WERI-Rb-1 (cell line): ENCODE measurements at regions not wholly inside any gene's neighbourhood (a gene's known extent, or its start where the extent isn't known, plus 50 kb on each side); places are given as distances from the start of the nearest gene placed in this dataset.

Experiments
- DNase-seq: peaks from one replicate; pipeline ENCODE4 v3.0.0-alpha.2; 2020
- H3K27ac ChIP-seq: fragments of 250-450 bp; sonication (Bioruptor Pico); 2 replicates; pipeline ENCODE4 v1.5.1; 2020; ENCODE audit warnings: mild to moderate bottlenecking, moderate library complexity
- H3K27me3 ChIP-seq: fragments of 250-450 bp; sonication (Bioruptor Pico); 2 replicates; pipeline ENCODE4 v1.5.1; 2021; ENCODE audit warnings: mild to moderate bottlenecking, low read depth, moderate library complexity; ENCODE audit not compliant: insufficient read depth, severe bottlenecking
- H3K36me3 ChIP-seq: fragments of 250-450 bp; sonication (Bioruptor Pico); 2 replicates; pipeline ENCODE4 v1.5.1; 2020; ENCODE audit warnings: mild to moderate bottlenecking, moderate library complexity
- H3K4me3 ChIP-seq: 2 replicates; pipeline ENCODE4 v1.5.1; 2011; ENCODE audit warnings: low read depth, mild to moderate bottlenecking, control low read depth, low read length
- H3K9me3 ChIP-seq: fragments of 250-450 bp; sonication (Bioruptor Pico); 2 replicates; pipeline ENCODE4 v1.5.1; 2021; ENCODE audit warnings: mild to moderate bottlenecking, moderate library complexity; ENCODE audit not compliant: severe bottlenecking
- TF ChIP-seq, protein P1 (sequence below): IDR thresholded peaks from 2 replicates; pipeline ENCODE4 v1.5.1; 2011; ENCODE audit warnings: low read depth, mild to moderate bottlenecking, control low read depth, inconsistent platforms, low read length

DNA sequence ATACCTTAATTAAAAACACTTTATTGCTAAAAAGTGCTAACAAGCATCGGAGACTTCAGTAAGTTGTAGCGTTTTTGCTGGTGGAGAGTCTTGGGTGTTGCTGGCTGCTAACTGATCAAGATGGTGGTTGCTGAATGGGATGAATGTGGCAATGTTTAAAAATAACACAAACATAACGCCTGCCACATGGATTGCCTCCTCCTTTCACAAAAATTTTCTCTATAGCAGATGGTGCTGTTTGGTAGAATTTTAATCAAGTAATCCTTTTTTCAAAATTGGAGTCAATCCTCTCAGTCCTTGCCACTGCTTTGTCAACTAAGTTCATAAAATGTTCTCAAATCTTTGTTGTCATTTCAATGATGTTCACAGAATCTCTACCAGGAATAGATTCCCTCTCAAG lies 466.8 kb upstream of the TECRL start:
- DNase-seq: no peak
- no peaks in the 10 kb centered on the region for H3K27me3 ChIP-seq

DNA sequence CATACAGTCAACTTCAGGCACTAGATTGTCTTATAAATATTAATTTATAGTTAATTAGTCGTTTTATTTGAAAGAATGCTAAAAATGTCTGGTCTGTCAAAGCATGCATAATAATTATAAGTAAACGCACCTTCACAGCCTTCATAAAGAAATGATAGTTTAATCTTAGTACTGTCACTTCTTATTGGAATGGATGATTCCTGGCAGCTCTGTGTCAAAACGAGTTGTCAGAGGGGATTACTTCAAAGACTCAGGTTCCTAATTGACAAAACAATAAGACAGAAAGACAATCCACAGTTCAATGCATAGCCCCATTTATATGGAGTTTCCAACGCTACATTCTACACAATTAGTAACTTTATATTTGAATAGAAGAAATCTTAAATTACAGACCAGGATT lies 461.3 kb upstream of the TECRL start:
- Histone ChIP-seq H3K36me3 (no peaks in the 10 kb centered on the region), H3K27me3 (no peaks in the 10 kb centered on the region), H3K27ac (no peak overlapping the region), H3K4me3 (no peak overlapping the region), H3K9me3 (no peaks in the 10 kb centered on the region)
- DNase-seq: no peak
- TF ChIP-seq, protein P1, sequence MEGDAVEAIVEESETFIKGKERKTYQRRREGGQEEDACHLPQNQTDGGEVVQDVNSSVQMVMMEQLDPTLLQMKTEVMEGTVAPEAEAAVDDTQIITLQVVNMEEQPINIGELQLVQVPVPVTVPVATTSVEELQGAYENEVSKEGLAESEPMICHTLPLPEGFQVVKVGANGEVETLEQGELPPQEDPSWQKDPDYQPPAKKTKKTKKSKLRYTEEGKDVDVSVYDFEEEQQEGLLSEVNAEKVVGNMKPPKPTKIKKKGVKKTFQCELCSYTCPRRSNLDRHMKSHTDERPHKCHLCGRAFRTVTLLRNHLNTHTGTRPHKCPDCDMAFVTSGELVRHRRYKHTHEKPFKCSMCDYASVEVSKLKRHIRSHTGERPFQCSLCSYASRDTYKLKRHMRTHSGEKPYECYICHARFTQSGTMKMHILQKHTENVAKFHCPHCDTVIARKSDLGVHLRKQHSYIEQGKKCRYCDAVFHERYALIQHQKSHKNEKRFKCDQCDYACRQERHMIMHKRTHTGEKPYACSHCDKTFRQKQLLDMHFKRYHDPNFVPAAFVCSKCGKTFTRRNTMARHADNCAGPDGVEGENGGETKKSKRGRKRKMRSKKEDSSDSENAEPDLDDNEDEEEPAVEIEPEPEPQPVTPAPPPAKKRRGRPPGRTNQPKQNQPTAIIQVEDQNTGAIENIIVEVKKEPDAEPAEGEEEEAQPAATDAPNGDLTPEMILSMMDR: no peak

More for the DNA sequence above, 466.8 kb upstream of the TECRL start:
- Histone ChIP-seq H3K27ac (no peak overlapping the region), H3K9me3 (no peaks in the 10 kb centered on the region), H3K36me3 (no peaks in the 10 kb centered on the region), H3K4me3 (no peak overlapping the region)
- TF ChIP-seq, protein P1: no peak

DNA sequence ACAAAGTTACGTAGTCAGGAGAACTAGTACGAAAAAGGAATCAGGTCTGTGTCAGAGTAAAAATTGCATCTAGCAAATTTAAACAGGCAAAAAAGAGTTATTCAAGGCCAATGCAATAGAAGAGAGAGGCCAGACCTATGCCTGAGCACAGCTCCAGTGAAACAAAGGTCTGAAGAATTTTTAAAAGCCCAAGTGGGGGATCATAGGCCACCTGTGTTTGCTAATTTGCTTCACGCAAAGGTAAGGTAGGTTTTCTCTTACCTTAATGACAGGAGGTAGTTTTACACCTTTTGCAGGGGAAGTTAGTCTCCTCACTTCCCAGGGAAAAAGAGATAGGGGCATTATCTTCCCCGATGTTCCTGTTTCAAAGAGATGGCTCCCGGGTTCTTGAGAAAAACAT lies 448.6 kb upstream of the TECRL start:
- H3K4me3 ChIP-seq: no peak overlapping the region
- no peaks in the 10 kb centered on the region for H3K36me3 ChIP-seq
- DNase-seq: no peak
- no peaks in the 10 kb centered on the region for H3K27me3 ChIP-seq
- H3K9me3 ChIP-seq: no peaks in the 10 kb centered on the region
- TF ChIP-seq, protein P1: no peak
- no peak overlapping the region for H3K27ac ChIP-seq

DNA sequence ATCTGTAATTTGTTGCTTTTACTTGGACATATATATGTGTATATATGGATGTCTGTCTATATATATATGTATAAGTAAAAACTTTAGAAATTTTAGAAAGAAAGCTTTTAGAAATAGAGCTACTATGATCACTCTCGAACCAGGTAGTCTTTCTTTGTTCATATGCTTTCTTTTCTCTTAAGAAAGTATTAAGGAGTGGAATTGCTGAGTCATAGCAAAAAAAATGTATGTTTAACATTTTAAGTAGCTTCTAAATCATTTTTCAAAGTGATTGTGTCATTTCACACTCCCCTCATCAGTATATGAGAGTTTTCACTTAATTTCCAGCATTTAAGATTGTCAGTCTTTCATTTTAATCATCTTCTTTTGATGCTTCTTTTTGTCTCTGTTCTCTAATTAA lies 447.9 kb upstream of the TECRL start:
- Histone ChIP-seq H3K27ac (no peak overlapping the region), H3K36me3 (no peaks in the 10 kb centered on the region), H3K27me3 (no peaks in the 10 kb centered on the region), H3K9me3 (no peaks in the 10 kb centered on the region), H3K4me3 (no peak overlapping the region)
- DNase-seq: no peak
- TF ChIP-seq, protein P1: no peak

DNA sequence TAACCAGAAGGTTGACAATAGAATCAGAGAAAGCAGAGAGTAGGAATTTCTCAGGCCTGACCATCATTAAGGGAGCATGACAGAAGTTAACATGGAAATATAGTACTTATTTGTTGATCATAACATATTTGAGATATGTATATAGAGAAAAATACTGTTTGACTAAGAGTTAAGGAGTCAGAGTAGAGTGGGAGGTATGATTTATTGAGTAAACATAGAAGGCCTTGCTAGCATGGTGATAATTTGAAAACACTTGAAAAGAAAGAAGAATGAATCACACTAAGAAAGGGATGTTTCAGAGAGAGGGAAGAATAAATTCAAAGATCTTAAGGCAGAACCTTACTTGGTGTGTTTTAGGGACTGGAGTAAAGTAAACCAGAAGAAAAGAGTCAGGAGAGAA lies 437.2 kb upstream of the TECRL start:
- Histone ChIP-seq H3K27me3 (no peaks in the 10 kb centered on the region), H3K36me3 (no peaks in the 10 kb centered on the region), H3K4me3 (no peak overlapping the region), H3K27ac (no peak overlapping the region), H3K9me3 (no peaks in the 10 kb centered on the region)
- TF ChIP-seq, protein P1: no peak
- DNase-seq: no peak

DNA sequence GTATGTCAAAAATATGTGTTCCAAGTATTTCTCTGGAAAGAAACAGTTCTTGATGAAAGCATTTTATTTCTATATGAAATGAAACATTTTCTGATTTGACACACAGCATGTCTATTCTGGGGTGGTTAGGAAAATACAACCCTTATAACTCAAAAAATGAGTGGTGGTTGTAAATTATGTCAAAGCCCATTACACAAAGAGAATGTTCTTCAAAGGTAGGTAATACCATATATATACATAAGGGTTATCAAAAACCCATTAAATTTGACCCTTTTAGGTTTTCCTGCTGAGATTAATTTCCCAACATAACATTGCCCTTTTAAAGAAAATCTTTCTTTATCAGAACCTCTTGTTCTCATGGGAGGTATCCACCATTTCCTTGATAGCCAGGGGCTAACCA lies 420.5 kb upstream of the TECRL start:
- DNase-seq: no peak

More for the DNA sequence above, 420.5 kb upstream of the TECRL start:
- H3K4me3 ChIP-seq: no peak overlapping the region
- H3K9me3 ChIP-seq: no peaks in the 10 kb centered on the region
- H3K36me3 ChIP-seq: no peaks in the 10 kb centered on the region
- TF ChIP-seq, protein P1: no peak
- no peak overlapping the region for H3K27ac ChIP-seq
- H3K27me3 ChIP-seq: no peaks in the 10 kb centered on the region
